H1 (cell line): ENCODE measurements at regions not wholly inside any gene's neighbourhood (a gene's known extent, or its start where the extent isn't known, plus 50 kb on each side); places are given as distances from the start of the nearest gene placed in this dataset.

ENCODE experiments used
- CHD1 ChIP-seq: IDR thresholded peaks from 2 replicates; pipeline ENCODE4 v1.6.1; 2012; ENCODE audit warnings: low read depth, low read length, improper control_type of control experiment
- CHD7 ChIP-seq: fragments of 300-600 bp; sonication (generic); IDR thresholded peaks from 2 replicates; pipeline ENCODE4 v1.7.1; 2012; ENCODE audit warnings: low read length, moderate library complexity, mild to moderate bottlenecking, inconsistent platforms; ENCODE audit not compliant: insufficient replicate concordance
- EZH2 ChIP-seq: fragments of 200-600 bp; sonication (generic); IDR thresholded peaks from 2 replicates; pipeline ENCODE4 v1.7.1; 2012; ENCODE audit warnings: low read depth, mild to moderate bottlenecking, moderate library complexity, low read length, inconsistent platforms; ENCODE audit not compliant: severe bottlenecking
- JUND ChIP-seq: IDR thresholded peaks from 2 replicates; pipeline ENCODE4 v1.6.1; 2011; ENCODE audit warnings: mild to moderate bottlenecking, improper control_type of control experiment, low read length
- MAFK ChIP-seq: IDR thresholded peaks from 2 replicates; pipeline ENCODE4 v1.6.1; 2012; ENCODE audit warnings: low read depth, mild to moderate bottlenecking, improper control_type of control experiment, low read length
- RBBP5 ChIP-seq: IDR thresholded peaks from 2 replicates; pipeline ENCODE4 v1.7.1; 2012; ENCODE audit warnings: low read depth, mild to moderate bottlenecking, inconsistent platforms, low read length, moderate library complexity, borderline replicate concordance
- RXRA ChIP-seq: IDR thresholded peaks from 2 replicates; pipeline ENCODE4 v1.6.1; 2011; ENCODE audit warnings: low read depth, mild to moderate bottlenecking, low read length, moderate library complexity; ENCODE audit not compliant: insufficient read depth
- SP4 ChIP-seq: IDR thresholded peaks from 2 replicates; pipeline ENCODE4 v1.6.1; 2012; ENCODE audit warnings: low read length, inconsistent platforms
- USF2 ChIP-seq: IDR thresholded peaks from 2 replicates; pipeline ENCODE4 v1.6.1; 2011; ENCODE audit warnings: low read length, improper control_type of control experiment

- TF ChIP-seq CHD7 (no peak), JUND (no peak), USF2 (no peak), MAFK (no peak), EZH2 (no peak), RBBP5 (no peak), RXRA (no peak), SP4 (no peak), CHD1 (no peak)
Observed at GRCh38 chr5:25849270-25849669, 1189.1 kb downstream of the CDH9 start (continued).
